ENCODE measurements at regions not wholly inside any gene's neighbourhood (a gene's known extent, or its start where the extent isn't known, plus 50 kb on each side); places are given as distances from the start of the nearest gene placed in this dataset.

DNA sequence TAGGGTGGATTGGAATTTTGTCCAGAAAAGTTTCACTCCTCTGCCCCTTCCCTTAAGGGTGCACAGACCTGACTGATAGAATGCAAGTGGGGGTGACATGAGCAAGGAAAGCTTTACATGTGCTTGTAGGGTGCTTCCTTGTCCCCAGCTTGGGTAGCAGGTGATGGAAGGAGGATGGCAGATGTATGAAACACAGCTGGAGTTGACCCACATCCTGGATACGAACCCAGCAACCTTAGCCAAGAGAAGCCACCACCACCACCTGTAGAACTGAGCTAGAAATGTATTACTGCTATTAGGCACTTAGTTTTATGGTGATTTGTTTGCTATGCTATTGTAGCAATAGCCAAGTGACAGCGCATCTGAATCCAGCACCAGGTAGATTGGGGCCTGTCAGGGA, 227.4 kb downstream of the HS3ST1 start:
- POLR2A ChIA-PET = no interaction called here
- no peak overlapping the region for H2AFZ ChIP-seq (ENCODE audit: low read depth, low read length, poor library complexity, severe bottlenecking)
- no peak overlapping the region for H3K4me3 ChIP-seq (replicated peaks in 1 of 2; ENCODE audit: low read depth in 1 of 2, low read length in 2 of 2)
- H3K27me3 ChIP-seq (ENCODE audit: insufficient read depth, low read length) = no peaks in the 10 kb centered on the region
- H3K9ac ChIP-seq (ENCODE audit: low read length) = no peak overlapping the region
- H3K4me2 ChIP-seq (ENCODE audit: low read length) = no peak overlapping the region
- H3K4me1 ChIP-seq (ENCODE audit: control insufficient read depth in 1 of 2, insufficient read depth in 2 of 2, low read length in 2 of 2) = no peaks in the 10 kb centered on the region
- H3K79me2 ChIP-seq (ENCODE audit: insufficient read depth, low read length) = no peaks in the 10 kb centered on the region
- H3K9me3 ChIP-seq (ENCODE audit: control insufficient read depth in 1 of 2, insufficient read depth in 1 of 2, low read depth in 1 of 2, low read length in 2 of 2) = no peaks in the 10 kb centered on the region
- no peak for TF ChIP-seq ELF1 (IDR thresholded peaks at IDR 0.05; ENCODE audit: borderline replicate concordance, low read depth)
- no peak for TF ChIP-seq EZH2 (IDR thresholded peaks at IDR 0.05)
- TF ChIP-seq, protein P1, sequence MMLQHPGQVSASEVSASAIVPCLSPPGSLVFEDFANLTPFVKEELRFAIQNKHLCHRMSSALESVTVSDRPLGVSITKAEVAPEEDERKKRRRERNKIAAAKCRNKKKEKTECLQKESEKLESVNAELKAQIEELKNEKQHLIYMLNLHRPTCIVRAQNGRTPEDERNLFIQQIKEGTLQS (IDR thresholded peaks at IDR 0.05) = no peak
- TF ChIP-seq CBX3 (IDR thresholded peaks at IDR 0.05; ENCODE audit: low read depth) = no peak
- no peak for TF ChIP-seq FOSL1 (IDR thresholded peaks at IDR 0.05; ENCODE audit: low read depth)
- TF ChIP-seq TCF7L2 (IDR thresholded peaks at IDR 0.05; ENCODE audit: borderline replicate concordance, extremely low read depth, insufficient read depth, insufficient read length) = no peak
- TF ChIP-seq, protein P2, sequence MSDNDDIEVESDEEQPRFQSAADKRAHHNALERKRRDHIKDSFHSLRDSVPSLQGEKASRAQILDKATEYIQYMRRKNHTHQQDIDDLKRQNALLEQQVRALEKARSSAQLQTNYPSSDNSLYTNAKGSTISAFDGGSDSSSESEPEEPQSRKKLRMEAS (IDR thresholded peaks at IDR 0.05) = no peak
- no peak for TF ChIP-seq POLR2A (IDR thresholded peaks at IDR 0.05; ENCODE audit: borderline replicate concordance, extremely low read depth, insufficient read depth, insufficient read length)
- no peak for TF ChIP-seq YY1 (IDR thresholded peaks at IDR 0.05; ENCODE audit: extremely low read depth, insufficient replicate concordance, low read depth, low read length)
- TF ChIP-seq, protein P3, sequence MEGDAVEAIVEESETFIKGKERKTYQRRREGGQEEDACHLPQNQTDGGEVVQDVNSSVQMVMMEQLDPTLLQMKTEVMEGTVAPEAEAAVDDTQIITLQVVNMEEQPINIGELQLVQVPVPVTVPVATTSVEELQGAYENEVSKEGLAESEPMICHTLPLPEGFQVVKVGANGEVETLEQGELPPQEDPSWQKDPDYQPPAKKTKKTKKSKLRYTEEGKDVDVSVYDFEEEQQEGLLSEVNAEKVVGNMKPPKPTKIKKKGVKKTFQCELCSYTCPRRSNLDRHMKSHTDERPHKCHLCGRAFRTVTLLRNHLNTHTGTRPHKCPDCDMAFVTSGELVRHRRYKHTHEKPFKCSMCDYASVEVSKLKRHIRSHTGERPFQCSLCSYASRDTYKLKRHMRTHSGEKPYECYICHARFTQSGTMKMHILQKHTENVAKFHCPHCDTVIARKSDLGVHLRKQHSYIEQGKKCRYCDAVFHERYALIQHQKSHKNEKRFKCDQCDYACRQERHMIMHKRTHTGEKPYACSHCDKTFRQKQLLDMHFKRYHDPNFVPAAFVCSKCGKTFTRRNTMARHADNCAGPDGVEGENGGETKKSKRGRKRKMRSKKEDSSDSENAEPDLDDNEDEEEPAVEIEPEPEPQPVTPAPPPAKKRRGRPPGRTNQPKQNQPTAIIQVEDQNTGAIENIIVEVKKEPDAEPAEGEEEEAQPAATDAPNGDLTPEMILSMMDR (IDR thresholded peaks at IDR 0.05 in 2 of 3, conservative IDR thresholded peaks at IDR 0.05 in 1 of 3; ENCODE audit: borderline replicate concordance in 1 of 3, insufficient read depth in 1 of 3, low read depth in 2 of 3, low read length in 2 of 3) = no peak
- TF ChIP-seq, protein P4, sequence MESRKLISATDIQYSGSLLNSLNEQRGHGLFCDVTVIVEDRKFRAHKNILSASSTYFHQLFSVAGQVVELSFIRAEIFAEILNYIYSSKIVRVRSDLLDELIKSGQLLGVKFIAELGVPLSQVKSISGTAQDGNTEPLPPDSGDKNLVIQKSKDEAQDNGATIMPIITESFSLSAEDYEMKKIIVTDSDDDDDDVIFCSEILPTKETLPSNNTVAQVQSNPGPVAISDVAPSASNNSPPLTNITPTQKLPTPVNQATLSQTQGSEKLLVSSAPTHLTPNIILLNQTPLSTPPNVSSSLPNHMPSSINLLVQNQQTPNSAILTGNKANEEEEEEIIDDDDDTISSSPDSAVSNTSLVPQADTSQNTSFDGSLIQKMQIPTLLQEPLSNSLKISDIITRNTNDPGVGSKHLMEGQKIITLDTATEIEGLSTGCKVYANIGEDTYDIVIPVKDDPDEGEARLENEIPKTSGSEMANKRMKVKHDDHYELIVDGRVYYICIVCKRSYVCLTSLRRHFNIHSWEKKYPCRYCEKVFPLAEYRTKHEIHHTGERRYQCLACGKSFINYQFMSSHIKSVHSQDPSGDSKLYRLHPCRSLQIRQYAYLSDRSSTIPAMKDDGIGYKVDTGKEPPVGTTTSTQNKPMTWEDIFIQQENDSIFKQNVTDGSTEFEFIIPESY (IDR thresholded peaks at IDR 0.05; ENCODE audit: extremely low read depth, insufficient replicate concordance, low read length) = no peak
- TF ChIP-seq JUND (IDR thresholded peaks at IDR 0.05) = no peak
- TF ChIP-seq SRF (IDR thresholded peaks at IDR 0.05; ENCODE audit: low read depth) = no peak
- TF ChIP-seq RAD21 (IDR thresholded peaks at IDR 0.05; ENCODE audit: low read depth) = no peak
- TF ChIP-seq SIN3A (IDR thresholded peaks at IDR 0.05; ENCODE audit: low read depth) = no peak
- no peak for TF ChIP-seq EGR1 (IDR thresholded peaks at IDR 0.05; ENCODE audit: low read depth)
- TF ChIP-seq SP1 (IDR thresholded peaks at IDR 0.05; ENCODE audit: low read depth) = no peak
- TF ChIP-seq ZFX (IDR thresholded peaks at IDR 0.05) = no peak
- TF ChIP-seq CEBPB (IDR thresholded peaks at IDR 0.05; ENCODE audit: low read depth) = no peak
- no peak for TF ChIP-seq POLR2AphosphoS5 (IDR thresholded peaks at IDR 0.05; ENCODE audit: low read depth, low read length)
- no peaks in the 10 kb centered on the region for H4K20me1 ChIP-seq (ENCODE audit: insufficient read depth)
- DNase-seq (ENCODE audit: low read depth, low spot score) = no peak
- intact Hi-C loops (cut with micrococcal nuclease) = no loop called here
- BruUV-seq (replicated peaks) = no TSS peak
- H3K36me3 ChIP-seq (ENCODE audit: control insufficient read depth in 1 of 2, insufficient read depth in 2 of 2, low read length in 2 of 2) = no peaks in the 10 kb centered on the region
- no peak for ATAC-seq
- CTCF ChIA-PET = no interaction called here
- RAD21 ChIA-PET (ENCODE audit: low non-redundant PET in 1 of 2, low total read pairs in 2 of 2, uncharacterized antibody in 2 of 2, unreplicated experiment in 2 of 2) = no interaction called here
- no peaks in the 10 kb centered on the region for H3K9me2 ChIP-seq (ENCODE audit: insufficient read depth)
- H3K27ac ChIP-seq (ENCODE audit: low read depth, low read length) = no peak overlapping the region
